Ovary (tissue), 3 donors: ENCODE measurements at regions not wholly inside any gene's neighbourhood (a gene's known extent, or its start where the extent isn't known, plus 50 kb on each side); places are given as distances from the start of the nearest gene placed in this dataset.

Source experiments
- CTCF ChIP-seq, 3 donors: fragments of 450-650 bp in 2 of 3; fragments of 200-600 bp in 1 of 3; IDR thresholded peaks; one replicate each; pipeline versions ENCODE4 v1.5.1 to v1.8.0; 2016 to 2022; ENCODE audit warnings: antibody characterized with exemption in 3 of 3, mild to moderate bottlenecking in 1 of 3
- EP300 ChIP-seq: sonication (generic); formaldehyde crosslinking; IDR thresholded peaks from one replicate; pipeline ENCODE4 v1.6.1; 2017; ENCODE audit warnings: antibody characterized with exemption
- POLR2A ChIP-seq: fragments of 450-650 bp; IDR thresholded peaks from one replicate; pipeline ENCODE4 v1.6.1; 2017; ENCODE audit warnings: antibody characterized with exemption, mild to moderate bottlenecking, moderate library complexity
- donor health status: DM: no; HTN: no; CAD: no.

GRCh38 chr10:36023939-36024338, 381.8 kb upstream of the FZD8 start:
- no peak for TF ChIP-seq CTCF (IDR thresholded peaks at IDR 0.05)
- no peak for TF ChIP-seq EP300
- TF ChIP-seq POLR2A: no peak
